Neural cell (in vitro differentiated cells): ENCODE measurements at regions not wholly inside any gene's neighbourhood (a gene's known extent, or its start where the extent isn't known, plus 50 kb on each side); places are given as distances from the start of the nearest gene placed in this dataset.

Source experiments
- H2AFZ ChIP-seq: fragments of 200-600, 300-800 bp; sonication (generic), shearing (Covaris generic); 2 replicates; pipeline ENCODE4 v1.6.0; 2014; ENCODE audit warnings: low read depth, mild to moderate bottlenecking, antibody characterized with exemption, low read length, moderate library complexity
- H3F3A ChIP-seq: fragments of 200-600 bp; shearing (Covaris generic); 2 replicates; pipeline ENCODE4 v1.6.1; 2016; ENCODE audit warnings: mild to moderate bottlenecking, moderate library complexity, mixed read lengths, antibody characterized with exemption, low read length; ENCODE audit not compliant: insufficient read depth, poor library complexity, severe bottlenecking
- H3K27ac ChIP-seq: fragments of 200-600, 300-800 bp; sonication (generic), shearing (Covaris generic); 2 replicates; pipeline ENCODE4 v1.5.1; 2014; ENCODE audit warnings: mild to moderate bottlenecking, low read length, moderate library complexity
- H3K27me3 ChIP-seq: fragments of 300-800, 200-600 bp; sonication (generic), shearing (Covaris generic); 2 replicates; pipeline ENCODE4 v1.6.0; 2014; ENCODE audit warnings: mild to moderate bottlenecking, low read depth, low read length, moderate library complexity; ENCODE audit not compliant: insufficient read depth
- H3K36me3 ChIP-seq: fragments of 300-800, 200-600 bp; sonication (generic), shearing (Covaris generic); 2 replicates; pipeline ENCODE4 v1.5.1; 2014; ENCODE audit warnings: mild to moderate bottlenecking, antibody characterized with exemption, low read length, moderate library complexity; ENCODE audit not compliant: insufficient read depth
- H3K4me2 ChIP-seq: fragments of 300-800, 200-600 bp; sonication (generic), shearing (Covaris generic); 2 replicates; pipeline ENCODE4 v1.6.0; 2014; ENCODE audit warnings: mild to moderate bottlenecking, low read length
- H3K4me3 ChIP-seq: fragments of 300-800, 200-600 bp; sonication (generic), shearing (Covaris generic); 2 replicates; pipeline ENCODE4 v1.5.1; 2014; ENCODE audit warnings: mild to moderate bottlenecking, low read length, moderate library complexity
- H3K79me2 ChIP-seq: fragments of 200-600 bp; shearing (Covaris generic); replicated peaks from 2 replicates; pipeline ENCODE4 v1.6.0; 2014; ENCODE audit warnings: mild to moderate bottlenecking, low read length, moderate library complexity; ENCODE audit not compliant: insufficient read depth
- H3K9ac ChIP-seq: fragments of 300-800, 200-600 bp; sonication (generic), shearing (Covaris generic); 2 replicates; pipeline ENCODE4 v1.6.1; 2016; ENCODE audit warnings: mild to moderate bottlenecking, low read length, mixed read lengths
- H3K9me2 ChIP-seq: fragments of 200-600 bp; shearing (Covaris generic); 2 replicates; pipeline ENCODE4 v1.6.1; 2016; ENCODE audit warnings: mild to moderate bottlenecking, low read length, mixed read lengths; ENCODE audit not compliant: insufficient read depth
- H3K9me3 ChIP-seq: fragments of 200-600, 300-800 bp; sonication (generic), shearing (Covaris generic); 2 replicates; pipeline ENCODE4 v1.6.1; 2016; ENCODE audit warnings: mild to moderate bottlenecking, mixed run types, low read length, moderate library complexity, mixed read lengths
- H4K20me1 ChIP-seq: fragments of 200-600 bp; shearing (Covaris generic); 2 replicates; pipeline ENCODE4 v1.6.1; 2016; ENCODE audit warnings: mild to moderate bottlenecking, mixed run types; ENCODE audit not compliant: insufficient read depth
- CTCF ChIP-seq: fragments of 450-650 bp; IDR thresholded peaks from 2 replicates; pipeline ENCODE4 v1.5.1; 2014; ENCODE audit warnings: antibody characterized with exemption, mild to moderate bottlenecking, moderate library complexity; ENCODE audit not compliant: poor library complexity, severe bottlenecking
- EP300 ChIP-seq: fragments of 450-650 bp; conservative IDR thresholded peaks from 2 replicates; pipeline ENCODE4 v1.6.1; 2014; ENCODE audit warnings: antibody characterized with exemption, mild to moderate bottlenecking, moderate library complexity; ENCODE audit not compliant: poor library complexity, severe bottlenecking
- EZH2 ChIP-seq: fragments of 200-600, 300-800 bp; shearing (Covaris generic), sonication (generic); IDR thresholded peaks from 2 replicates; pipeline ENCODE4 v1.6.1; 2014; ENCODE audit warnings: antibody characterized with exemption, low read length, borderline replicate concordance, mild to moderate bottlenecking; ENCODE audit not compliant: insufficient read depth, poor library complexity, severe bottlenecking
- MXI1 ChIP-seq: fragments of 450-650 bp; conservative IDR thresholded peaks from 2 replicates; pipeline ENCODE4 v1.6.1; 2014; ENCODE audit warnings: antibody characterized with exemption, mild to moderate bottlenecking; ENCODE audit not compliant: poor library complexity, severe bottlenecking
- POLR2AphosphoS5 ChIP-seq: IDR thresholded peaks from 2 replicates; pipeline ENCODE4 v1.6.1; 2012
- RAD21 ChIP-seq: fragments of 450-650 bp; conservative IDR thresholded peaks from 2 replicates; pipeline ENCODE4 v1.6.1; 2014; ENCODE audit warnings: antibody characterized with exemption, mild to moderate bottlenecking, moderate library complexity
- REST ChIP-seq: IDR thresholded peaks from 2 replicates; pipeline ENCODE4 v1.6.1; 2012; ENCODE audit warnings: borderline replicate concordance
- SMC3 ChIP-seq: fragments of 450-650 bp; conservative IDR thresholded peaks from 2 replicates; pipeline ENCODE4 v1.6.1; 2014; ENCODE audit warnings: antibody characterized with exemption, mild to moderate bottlenecking, moderate library complexity; ENCODE audit not compliant: poor library complexity
- TAF1 ChIP-seq: IDR thresholded peaks from 2 replicates; pipeline ENCODE4 v1.6.1; 2012; ENCODE audit warnings: low read depth

DNA sequence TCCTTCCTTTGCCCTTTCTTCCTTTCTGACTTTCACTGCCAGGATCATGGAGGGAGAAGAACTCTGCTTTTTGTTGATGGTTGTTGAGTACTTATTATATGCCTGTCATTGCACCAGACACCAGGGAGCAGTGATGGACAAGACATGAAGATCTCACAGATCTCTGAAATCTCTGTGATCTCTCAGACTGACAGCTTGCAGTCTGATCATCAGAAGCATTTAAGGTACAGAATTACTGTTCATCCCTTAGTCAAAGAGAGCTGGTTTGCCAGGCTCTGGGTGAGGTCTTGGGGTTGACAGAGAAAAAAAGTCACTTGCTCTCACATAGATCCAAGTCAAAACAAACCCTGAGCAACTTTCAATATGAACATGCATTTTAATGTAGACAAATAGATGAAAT is 299.5 kb upstream of the FMN2 start:
- Histone ChIP-seq H3K9me2 (no peaks in the 10 kb centered on the region), H3K9me3 (no peaks in the 10 kb centered on the region), H3K27me3 (no peaks in the 10 kb centered on the region), H3K9ac (no peak overlapping the region), H4K20me1 (no peaks in the 10 kb centered on the region), H3K4me2 (no peak overlapping the region), H2AFZ (no peak overlapping the region), H3F3A (no peaks in the 10 kb centered on the region), H3K27ac (no peak overlapping the region), H3K4me3 (no peak overlapping the region), H3K79me2 (no peaks in the 10 kb centered on the region), H3K36me3 (no peaks in the 10 kb centered on the region)
- no peak for TF ChIP-seq SMC3
- TF ChIP-seq CTCF: no peak
- no peak for TF ChIP-seq EP300
- TF ChIP-seq POLR2AphosphoS5: no peak
- no peak for TF ChIP-seq TAF1
- TF ChIP-seq RAD21: no peak
- no peak for TF ChIP-seq REST
- no peak for TF ChIP-seq MXI1
- TF ChIP-seq EZH2: no peak

GRCh38 chr1:239795304-239795703 is 296.4 kb upstream of the FMN2 start:
- Histone ChIP-seq H3K9me3 (no peaks in the 10 kb centered on the region), H3K79me2 (no peaks in the 10 kb centered on the region), H3K36me3 (no peaks in the 10 kb centered on the region), H3K9ac (no peak overlapping the region), H3K4me3 (no peak overlapping the region), H3K27ac (no peak overlapping the region), H2AFZ (no peak overlapping the region), H4K20me1 (no peaks in the 10 kb centered on the region), H3K4me2 (no peak overlapping the region), H3K27me3 (no peaks in the 10 kb centered on the region), H3K9me2 (no peaks in the 10 kb centered on the region), H3F3A (no peaks in the 10 kb centered on the region)
- no peak for TF ChIP-seq SMC3
- no peak for TF ChIP-seq EP300
- TF ChIP-seq RAD21: no peak
- TF ChIP-seq POLR2AphosphoS5: no peak
- TF ChIP-seq REST: no peak
- TF ChIP-seq MXI1: no peak
- no peak for TF ChIP-seq EZH2
- TF ChIP-seq CTCF: no peak
- no peak for TF ChIP-seq TAF1
